GM12891 (cell line): ENCODE measurements at regions not wholly inside any gene's neighbourhood (a gene's known extent, or its start where the extent isn't known, plus 50 kb on each side); places are given as distances from the start of the nearest gene placed in this dataset.

Experiments used
- POLR2A ChIP-seq: IDR thresholded peaks from 2 replicates; pipeline ENCODE4 v1.6.1; 2011; ENCODE audit warnings: low read depth, low read length, control low read depth
- POLR2AphosphoS5 ChIP-seq: IDR thresholded peaks from 2 replicates; pipeline ENCODE4 v1.6.1; 2011; ENCODE audit warnings: low read depth, low read length, control low read depth

GRCh38 chr2:138182250-138182936, 218.1 kb downstream of the HNMT start:
- TF ChIP-seq POLR2AphosphoS5 (no peak), POLR2A (no peak)
